ENCODE measurements at regions not wholly inside any gene's neighbourhood (a gene's known extent, or its start where the extent isn't known, plus 50 kb on each side); places are given as distances from the start of the nearest gene placed in this dataset.

- DNase-seq, result no peak
- Histone ChIP-seq H3K36me3 (ENCODE audit: control insufficient read depth in 4 of 4, insufficient read depth in 4 of 4, low read length in 3 of 4) (no peaks in the 10 kb centered on the region), H3K27me3 (replicated peaks in 2 of 5; ENCODE audit: control insufficient read depth in 4 of 5, insufficient read depth in 5 of 5, low read length in 4 of 5) (no peaks in the 10 kb centered on the region), H3K4me3 (ENCODE audit: control insufficient read depth in 1 of 7, extremely low read depth in 1 of 7, insufficient read depth in 4 of 7, low read depth in 2 of 7, low read length in 6 of 7) (no peak overlapping the region), H3K4me1 (ENCODE audit: control extremely low read depth in 1 of 4, control insufficient read depth in 4 of 4, insufficient read depth in 4 of 4, low read length in 3 of 4) (no peaks in the 10 kb centered on the region), H3K9me3 (ENCODE audit: control extremely low read depth in 1 of 5, control insufficient read depth in 4 of 5, insufficient read depth in 2 of 5, low read depth in 1 of 5, low read length in 4 of 5) (no peaks in the 10 kb centered on the region), H3K27ac (ENCODE audit: insufficient read depth in 1 of 2, low read depth in 1 of 2, low read length in 2 of 2, poor library complexity in 1 of 2, severe bottlenecking in 2 of 2) (no peak overlapping the region)
- POLR2A ChIA-PET, result no interaction called here
- 100% methylated on average over 6 of the region's 7 CpGs for WGBS (ENCODE audit: insufficient coverage)
- CTCF ChIA-PET, result no interaction called here
Observed at GRCh38 chr18:7480879-7481278, 86.2 kb upstream of the PTPRM start.

GRCh38 chr18:7482342-7482741 lies 84.8 kb upstream of the PTPRM start:
- ChIA-PET POLR2A (no interaction called here), CTCF (no interaction called here)
- H3K27me3 ChIP-seq (replicated peaks in 2 of 5; ENCODE audit: control insufficient read depth in 4 of 5, insufficient read depth in 5 of 5, low read length in 4 of 5), result no peaks in the 10 kb centered on the region
- no peak for DNase-seq
- H3K27ac ChIP-seq (ENCODE audit: insufficient read depth in 1 of 2, low read depth in 1 of 2, low read length in 2 of 2, poor library complexity in 1 of 2, severe bottlenecking in 2 of 2), result no peak overlapping the region
- H3K9me3 ChIP-seq (ENCODE audit: control extremely low read depth in 1 of 5, control insufficient read depth in 4 of 5, insufficient read depth in 2 of 5, low read depth in 1 of 5, low read length in 4 of 5), result no peaks in the 10 kb centered on the region
- H3K4me3 ChIP-seq (ENCODE audit: control insufficient read depth in 1 of 7, extremely low read depth in 1 of 7, insufficient read depth in 4 of 7, low read depth in 2 of 7, low read length in 6 of 7), result no peak overlapping the region
- H3K4me1 ChIP-seq (ENCODE audit: control extremely low read depth in 1 of 4, control insufficient read depth in 4 of 4, insufficient read depth in 4 of 4, low read length in 3 of 4), result no peaks in the 10 kb centered on the region
- H3K36me3 ChIP-seq (ENCODE audit: control insufficient read depth in 4 of 4, insufficient read depth in 4 of 4, low read length in 3 of 4), result no peaks in the 10 kb centered on the region

- H3K9me3 ChIP-seq (ENCODE audit: control extremely low read depth in 1 of 5, control insufficient read depth in 4 of 5, insufficient read depth in 2 of 5, low read depth in 1 of 5, low read length in 4 of 5), result no peaks in the 10 kb centered on the region
- H3K4me1 ChIP-seq (ENCODE audit: control extremely low read depth in 1 of 4, control insufficient read depth in 4 of 4, insufficient read depth in 4 of 4, low read length in 3 of 4), result peaks cover 0 to 4% (median under 1%) of the 10 kb centered on the region in 4 experiments
- no peaks in the 10 kb centered on the region for H3K27me3 ChIP-seq (replicated peaks in 2 of 5; ENCODE audit: control insufficient read depth in 4 of 5, insufficient read depth in 5 of 5, low read length in 4 of 5)
- no peak overlapping the region for H3K4me3 ChIP-seq (ENCODE audit: control insufficient read depth in 1 of 7, extremely low read depth in 1 of 7, insufficient read depth in 4 of 7, low read depth in 2 of 7, low read length in 6 of 7)
- ChIA-PET POLR2A (no interaction called here), CTCF (interaction anchor here (1.2 kb wide), 1 partner anchor 35 kb away, joined by 3 read pairs; no protein-coding TSS in a partner anchor)
- no peaks in the 10 kb centered on the region for H3K36me3 ChIP-seq (ENCODE audit: control insufficient read depth in 4 of 4, insufficient read depth in 4 of 4, low read length in 3 of 4)
- 94% methylated on average over 2 of the region's 4 CpGs for WGBS (ENCODE audit: insufficient coverage)
- no peak overlapping the region for H3K27ac ChIP-seq (ENCODE audit: insufficient read depth in 1 of 2, low read depth in 1 of 2, low read length in 2 of 2, poor library complexity in 1 of 2, severe bottlenecking in 2 of 2)
- no peak for DNase-seq
Observed at GRCh38 chr18:7485616-7486015, 81.5 kb upstream of the PTPRM start.

GRCh38 chr18:7488571-7488970 lies 78.5 kb upstream of the PTPRM start:
- no peaks in the 10 kb centered on the region for H3K27me3 ChIP-seq (replicated peaks in 2 of 5; ENCODE audit: control insufficient read depth in 4 of 5, insufficient read depth in 5 of 5, low read length in 4 of 5)
- peaks cover 0 to 4% (median under 1%) of the 10 kb centered on the region in 4 experiments for H3K4me1 ChIP-seq (ENCODE audit: control extremely low read depth in 1 of 4, control insufficient read depth in 4 of 4, insufficient read depth in 4 of 4, low read length in 3 of 4)
- no peak for DNase-seq
- no peaks in the 10 kb centered on the region for H3K36me3 ChIP-seq (ENCODE audit: control insufficient read depth in 4 of 4, insufficient read depth in 4 of 4, low read length in 3 of 4)
- 71% methylated on average over 3 of the region's 4 CpGs for WGBS (ENCODE audit: insufficient coverage)
- H3K27ac ChIP-seq (ENCODE audit: insufficient read depth in 1 of 2, low read depth in 1 of 2, low read length in 2 of 2, poor library complexity in 1 of 2, severe bottlenecking in 2 of 2), result no peak overlapping the region
- no peak overlapping the region for H3K4me3 ChIP-seq (ENCODE audit: control insufficient read depth in 1 of 7, extremely low read depth in 1 of 7, insufficient read depth in 4 of 7, low read depth in 2 of 7, low read length in 6 of 7)
- ChIA-PET CTCF (interaction anchor here (0.6 kb wide), 1 partner anchor 9 kb away, joined by 4 read pairs; no protein-coding TSS in a partner anchor), POLR2A (no interaction called here)
- no peaks in the 10 kb centered on the region for H3K9me3 ChIP-seq (ENCODE audit: control extremely low read depth in 1 of 5, control insufficient read depth in 4 of 5, insufficient read depth in 2 of 5, low read depth in 1 of 5, low read length in 4 of 5)

- H3K27me3 ChIP-seq (replicated peaks in 2 of 5; ENCODE audit: control insufficient read depth in 4 of 5, insufficient read depth in 5 of 5, low read length in 4 of 5), result no peaks in the 10 kb centered on the region
- no CpG with 5 or more reads among the region's 1 CpG for WGBS (ENCODE audit: insufficient coverage)
- no peak overlapping the region for H3K27ac ChIP-seq (ENCODE audit: insufficient read depth in 1 of 2, low read depth in 1 of 2, low read length in 2 of 2, poor library complexity in 1 of 2, severe bottlenecking in 2 of 2)
- H3K9me3 ChIP-seq (ENCODE audit: control extremely low read depth in 1 of 5, control insufficient read depth in 4 of 5, insufficient read depth in 2 of 5, low read depth in 1 of 5, low read length in 4 of 5), result no peaks in the 10 kb centered on the region
- H3K4me3 ChIP-seq (ENCODE audit: control insufficient read depth in 1 of 7, extremely low read depth in 1 of 7, insufficient read depth in 4 of 7, low read depth in 2 of 7, low read length in 6 of 7), result no peak overlapping the region
- ChIA-PET CTCF (no interaction called here), POLR2A (no interaction called here)
- H3K36me3 ChIP-seq (ENCODE audit: control insufficient read depth in 4 of 4, insufficient read depth in 4 of 4, low read length in 3 of 4), result no peaks in the 10 kb centered on the region
- peaks cover 0 to 4% (median under 1%) of the 10 kb centered on the region in 4 experiments for H3K4me1 ChIP-seq (ENCODE audit: control extremely low read depth in 1 of 4, control insufficient read depth in 4 of 4, insufficient read depth in 4 of 4, low read length in 3 of 4)
- no peak for DNase-seq
Observed at GRCh38 chr18:7490104-7490503, 77.0 kb upstream of the PTPRM start.

- WGBS (ENCODE audit: insufficient coverage), result 85% methylated on average over 2 of the region's 3 CpGs
Observed at GRCh38 chr18:7492385-7492784, 74.7 kb upstream of the PTPRM start.

GRCh38 chr18:7497081-7497480 lies 70.0 kb upstream of the PTPRM start:
- no peak for DNase-seq
- no peak overlapping the region for H3K4me3 ChIP-seq (ENCODE audit: control insufficient read depth in 1 of 7, extremely low read depth in 1 of 7, insufficient read depth in 4 of 7, low read depth in 2 of 7, low read length in 6 of 7)
- H3K27me3 ChIP-seq (replicated peaks in 2 of 5; ENCODE audit: control insufficient read depth in 4 of 5, insufficient read depth in 5 of 5, low read length in 4 of 5), result no peaks in the 10 kb centered on the region
- H3K4me1 ChIP-seq (ENCODE audit: control extremely low read depth in 1 of 4, control insufficient read depth in 4 of 4, insufficient read depth in 4 of 4, low read length in 3 of 4), result no peaks in the 10 kb centered on the region
- ChIA-PET CTCF (no interaction called here), POLR2A (no interaction called here)
- H3K27ac ChIP-seq (ENCODE audit: insufficient read depth in 1 of 2, low read depth in 1 of 2, low read length in 2 of 2, poor library complexity in 1 of 2, severe bottlenecking in 2 of 2), result no peak overlapping the region
- H3K36me3 ChIP-seq (ENCODE audit: control insufficient read depth in 4 of 4, insufficient read depth in 4 of 4, low read length in 3 of 4), result no peaks in the 10 kb centered on the region
- H3K9me3 ChIP-seq (ENCODE audit: control extremely low read depth in 1 of 5, control insufficient read depth in 4 of 5, insufficient read depth in 2 of 5, low read depth in 1 of 5, low read length in 4 of 5), result no peaks in the 10 kb centered on the region

More at GRCh38 chr18:7492385-7492784, 74.7 kb upstream of the PTPRM start:
- no peak overlapping the region for H3K27ac ChIP-seq (ENCODE audit: insufficient read depth in 1 of 2, low read depth in 1 of 2, low read length in 2 of 2, poor library complexity in 1 of 2, severe bottlenecking in 2 of 2)
- POLR2A ChIA-PET, result no interaction called here
- no peak overlapping the region for H3K4me3 ChIP-seq (ENCODE audit: control insufficient read depth in 1 of 7, extremely low read depth in 1 of 7, insufficient read depth in 4 of 7, low read depth in 2 of 7, low read length in 6 of 7)
- H3K27me3 ChIP-seq (replicated peaks in 2 of 5; ENCODE audit: control insufficient read depth in 4 of 5, insufficient read depth in 5 of 5, low read length in 4 of 5), result no peaks in the 10 kb centered on the region
- H3K4me1 ChIP-seq (ENCODE audit: control extremely low read depth in 1 of 4, control insufficient read depth in 4 of 4, insufficient read depth in 4 of 4, low read length in 3 of 4), result peaks cover 0 to 4% (median under 1%) of the 10 kb centered on the region in 4 experiments
- no peak for DNase-seq
- H3K36me3 ChIP-seq (ENCODE audit: control insufficient read depth in 4 of 4, insufficient read depth in 4 of 4, low read length in 3 of 4), result no peaks in the 10 kb centered on the region
- CTCF ChIA-PET, result no interaction called here
- no peaks in the 10 kb centered on the region for H3K9me3 ChIP-seq (ENCODE audit: control extremely low read depth in 1 of 5, control insufficient read depth in 4 of 5, insufficient read depth in 2 of 5, low read depth in 1 of 5, low read length in 4 of 5)
